ENCODE measurements at regions not wholly inside any gene's neighbourhood (a gene's known extent, or its start where the extent isn't known, plus 50 kb on each side); places are given as distances from the start of the nearest gene placed in this dataset.

DNA sequence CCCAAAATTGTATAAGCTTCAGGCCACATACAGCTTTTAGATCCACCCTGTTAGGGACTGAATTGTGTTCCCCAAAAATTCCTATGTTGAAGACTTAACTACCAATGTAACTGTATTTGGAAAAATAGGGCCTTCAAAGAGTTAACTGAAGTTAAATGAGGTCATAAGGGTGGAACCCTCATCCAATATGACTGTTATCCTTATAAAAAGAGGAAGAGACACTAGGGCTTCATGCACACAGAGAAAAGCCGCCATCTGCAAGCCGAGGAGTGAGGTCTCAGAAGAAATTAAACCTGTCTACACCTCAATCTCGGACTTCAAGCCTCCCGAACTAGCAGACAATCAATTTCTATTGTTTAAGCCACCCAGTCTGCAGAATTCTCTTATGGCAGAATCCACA, 317.9 kb upstream of the NFE2L3 start:
- no peaks in the 10 kb centered on the region for H3K4me1 Mint-ChIP-seq

DNA sequence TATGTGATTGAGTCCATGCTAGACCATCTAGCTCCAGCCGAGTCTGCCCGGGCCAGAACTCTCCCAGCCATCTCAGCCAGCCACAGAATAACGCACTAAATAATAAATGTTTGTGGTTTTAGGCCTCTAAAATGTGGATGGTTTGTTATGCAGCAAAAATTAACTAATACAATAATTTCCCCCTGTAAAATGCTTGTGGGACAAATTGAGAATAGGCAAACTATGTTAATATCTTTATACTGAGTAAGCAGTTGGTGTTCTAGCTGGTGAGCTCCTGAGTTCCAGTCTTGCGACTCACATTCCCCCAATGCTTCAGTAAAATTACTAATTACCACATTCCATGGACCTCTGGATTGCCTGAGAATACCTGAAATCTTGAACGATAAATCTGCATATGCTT, 316.8 kb upstream of the NFE2L3 start:
- CTCF ChIA-PET: interaction anchor here (0.6 kb wide), 1 partner anchor 373 kb away, joined by 3 read pairs; no protein-coding TSS in a partner anchor
- no peak for TF ChIP-seq EZH2 (IDR thresholded peaks at IDR 0.05; ENCODE audit: borderline replicate concordance, insufficient read depth, low read depth, low read length, poor library complexity, severe bottlenecking)
- TF ChIP-seq, protein P1, sequence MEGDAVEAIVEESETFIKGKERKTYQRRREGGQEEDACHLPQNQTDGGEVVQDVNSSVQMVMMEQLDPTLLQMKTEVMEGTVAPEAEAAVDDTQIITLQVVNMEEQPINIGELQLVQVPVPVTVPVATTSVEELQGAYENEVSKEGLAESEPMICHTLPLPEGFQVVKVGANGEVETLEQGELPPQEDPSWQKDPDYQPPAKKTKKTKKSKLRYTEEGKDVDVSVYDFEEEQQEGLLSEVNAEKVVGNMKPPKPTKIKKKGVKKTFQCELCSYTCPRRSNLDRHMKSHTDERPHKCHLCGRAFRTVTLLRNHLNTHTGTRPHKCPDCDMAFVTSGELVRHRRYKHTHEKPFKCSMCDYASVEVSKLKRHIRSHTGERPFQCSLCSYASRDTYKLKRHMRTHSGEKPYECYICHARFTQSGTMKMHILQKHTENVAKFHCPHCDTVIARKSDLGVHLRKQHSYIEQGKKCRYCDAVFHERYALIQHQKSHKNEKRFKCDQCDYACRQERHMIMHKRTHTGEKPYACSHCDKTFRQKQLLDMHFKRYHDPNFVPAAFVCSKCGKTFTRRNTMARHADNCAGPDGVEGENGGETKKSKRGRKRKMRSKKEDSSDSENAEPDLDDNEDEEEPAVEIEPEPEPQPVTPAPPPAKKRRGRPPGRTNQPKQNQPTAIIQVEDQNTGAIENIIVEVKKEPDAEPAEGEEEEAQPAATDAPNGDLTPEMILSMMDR (IDR thresholded peaks at IDR 0.05): no peak

More for the DNA sequence above, 317.9 kb upstream of the NFE2L3 start:
- Histone ChIP-seq H3K27me3 (replicated peaks in 1 of 4; ENCODE audit: control extremely low read depth in 1 of 4, control insufficient read depth in 3 of 4, insufficient read depth in 4 of 4, low read length in 3 of 4) (peaks cover 0 to 13% (median 0%) of the 10 kb centered on the region in 4 experiments), H3K4me1 (ENCODE audit: control insufficient read depth in 2 of 2, insufficient read depth in 2 of 2, low read length in 2 of 2) (no peaks in the 10 kb centered on the region), H3K9ac (ENCODE audit: low read length) (no peak overlapping the region), H3K79me2 (ENCODE audit: control insufficient read depth, insufficient read depth, low read length) (no peaks in the 10 kb centered on the region), H3K27ac (ENCODE audit: low read length in 2 of 2) (no peak overlapping the region), H3K9me3 (ENCODE audit: control extremely low read depth in 1 of 3, control insufficient read depth in 2 of 3, insufficient read depth in 1 of 3, low read length in 2 of 3) (no peaks in the 10 kb centered on the region), H2AFZ (ENCODE audit: insufficient read depth, low read depth, low read length, poor library complexity, severe bottlenecking) (no peak overlapping the region), H4K20me1 (ENCODE audit: control insufficient read depth, insufficient read depth, low read length, poor library complexity, severe bottlenecking) (no peaks in the 10 kb centered on the region), H3K4me3 (ENCODE audit: control extremely low read depth in 1 of 5, extremely low read depth in 1 of 5, insufficient read depth in 1 of 5, low read depth in 2 of 5, low read length in 4 of 5) (no peak overlapping the region), H3K4me2 (replicated peaks; ENCODE audit: low read depth, low read length, poor library complexity, severe bottlenecking) (no peak overlapping the region), H3K36me3 (replicated peaks in 1 of 2; ENCODE audit: control extremely low read depth in 1 of 2, control insufficient read depth in 1 of 2, extremely low read depth in 1 of 2, insufficient read depth in 2 of 2, low read length in 1 of 2) (no peaks in the 10 kb centered on the region)
- Mint-ChIP-seq H3K27me3 (peaks cover 27% of the 10 kb centered on the region), H3K9me3 (ENCODE audit: insufficient read depth) (no peaks in the 10 kb centered on the region), H3K27ac (no peak overlapping the region), H3K4me3 (no peak overlapping the region)
- no peak for ATAC-seq (ENCODE audit: low read depth)
- DNase-seq: no peak
- ChIA-PET POLR2A (no interaction called here), CTCF (no interaction called here)
- intact Hi-C loops (cut with micrococcal nuclease): no loop called here
- 100% methylated on average over 3 of the region's 4 CpGs for WGBS (ENCODE audit: insufficient coverage)
- TF ChIP-seq, protein P1 (IDR thresholded peaks at IDR 0.05): no peak
- TF ChIP-seq EZH2 (IDR thresholded peaks at IDR 0.05; ENCODE audit: borderline replicate concordance, insufficient read depth, low read depth, low read length, poor library complexity, severe bottlenecking): no peak

More for the DNA sequence above, 316.8 kb upstream of the NFE2L3 start:
- POLR2A ChIA-PET: no interaction called here
- Mint-ChIP-seq H3K27me3 (peaks cover 31% of the 10 kb centered on the region), H3K27ac (no peak overlapping the region), H3K9me3 (ENCODE audit: insufficient read depth) (no peaks in the 10 kb centered on the region), H3K4me1 (no peaks in the 10 kb centered on the region), H3K4me3 (no peak overlapping the region)
- no peaks in the 10 kb centered on the region for H3K36me3 ChIP-seq (replicated peaks in 1 of 2; ENCODE audit: control extremely low read depth in 1 of 2, control insufficient read depth in 1 of 2, extremely low read depth in 1 of 2, insufficient read depth in 2 of 2, low read length in 1 of 2)
- H2AFZ ChIP-seq (ENCODE audit: insufficient read depth, low read depth, low read length, poor library complexity, severe bottlenecking): no peak overlapping the region
- no peak overlapping the region for H3K4me2 ChIP-seq (replicated peaks; ENCODE audit: low read depth, low read length, poor library complexity, severe bottlenecking)
- DNase-seq: no peak
- WGBS (ENCODE audit: insufficient coverage): no CpG with 5 or more reads among the region's 5 CpGs
- H3K79me2 ChIP-seq (ENCODE audit: control insufficient read depth, insufficient read depth, low read length): no peaks in the 10 kb centered on the region
- H4K20me1 ChIP-seq (ENCODE audit: control insufficient read depth, insufficient read depth, low read length, poor library complexity, severe bottlenecking): no peaks in the 10 kb centered on the region
- H3K27me3 ChIP-seq (replicated peaks in 1 of 4; ENCODE audit: control extremely low read depth in 1 of 4, control insufficient read depth in 3 of 4, insufficient read depth in 4 of 4, low read length in 3 of 4): peaks cover 0 to 13% (median 0%) of the 10 kb centered on the region in 4 experiments
- no peaks in the 10 kb centered on the region for H3K4me1 ChIP-seq (ENCODE audit: control insufficient read depth in 2 of 2, insufficient read depth in 2 of 2, low read length in 2 of 2)
- H3K9ac ChIP-seq (ENCODE audit: low read length): no peak overlapping the region
- H3K4me3 ChIP-seq (ENCODE audit: control extremely low read depth in 1 of 5, extremely low read depth in 1 of 5, insufficient read depth in 1 of 5, low read depth in 2 of 5, low read length in 4 of 5): no peak overlapping the region
- no peaks in the 10 kb centered on the region for H3K9me3 ChIP-seq (ENCODE audit: control extremely low read depth in 1 of 3, control insufficient read depth in 2 of 3, insufficient read depth in 1 of 3, low read length in 2 of 3)
- ATAC-seq (ENCODE audit: low read depth): no peak
- intact Hi-C loops (cut with micrococcal nuclease): no loop called here
- no peak overlapping the region for H3K27ac ChIP-seq (ENCODE audit: low read length in 2 of 2)
